ENCODE measurements at regions not wholly inside any gene's neighbourhood (a gene's known extent, or its start where the extent isn't known, plus 50 kb on each side); places are given as distances from the start of the nearest gene placed in this dataset.

- DNase-seq (ENCODE audit: low spot score) = no peak
- TF ChIP-seq CTCF (IDR thresholded peaks at IDR 0.05) = no peak
- no peak overlapping the region for H3K27ac ChIP-seq
- H3K4me3 ChIP-seq = no peak overlapping the region
Measured at GRCh38 chr7:155916926-155917655, 104.8 kb upstream of the SHH start.

GRCh38 chr7:155914341-155914740 is 102.1 kb upstream of the SHH start:
- Histone ChIP-seq H3K27ac (no peak overlapping the region), H3K4me3 (no peak overlapping the region)
- no peak for TF ChIP-seq CTCF (IDR thresholded peaks at IDR 0.05)
- no peak for DNase-seq (ENCODE audit: low spot score)

GRCh38 chr7:155913719-155914118 is 101.5 kb upstream of the SHH start:
- TF ChIP-seq CTCF (IDR thresholded peaks at IDR 0.05) = no peak
- Histone ChIP-seq H3K27ac (no peak overlapping the region), H3K4me3 (no peak overlapping the region)
- DNase-seq (ENCODE audit: low spot score) = no peak

- no peak for DNase-seq (ENCODE audit: low spot score)
- H3K27ac ChIP-seq = no peak overlapping the region
- H3K4me3 ChIP-seq = no peak overlapping the region
- TF ChIP-seq CTCF (IDR thresholded peaks at IDR 0.05) = no peak
Measured at GRCh38 chr7:155913291-155913690, 101.0 kb upstream of the SHH start.

GRCh38 chr7:155911471-155912105 is 99.3 kb upstream of the SHH start:
- Histone ChIP-seq H3K4me3 (no peak overlapping the region), H3K27ac (no peak overlapping the region)
- no peak for TF ChIP-seq CTCF (IDR thresholded peaks at IDR 0.05)
- no peak for DNase-seq (ENCODE audit: low spot score)

GRCh38 chr7:155908385-155908784 is 96.1 kb upstream of the SHH start:
- no peak overlapping the region for H3K4me3 ChIP-seq
- no peak for DNase-seq (ENCODE audit: low spot score)
- no peak for TF ChIP-seq CTCF (IDR thresholded peaks at IDR 0.05)
- H3K27ac ChIP-seq = no peak overlapping the region

Measured in coronary artery (tissue), 2 donors.